Endodermal cell (in vitro differentiated cells): ENCODE measurements at regions not wholly inside any gene's neighbourhood (a gene's known extent, or its start where the extent isn't known, plus 50 kb on each side); places are given as distances from the start of the nearest gene placed in this dataset.

ENCODE experiments used
- DNase-seq: peaks from one replicate; pipeline ENCODE4 v3.0.0-alpha.2; 2017
- H3K27ac ChIP-seq: 2 replicates; pipeline ENCODE4 v1.5.1; 2013; ENCODE audit warnings: mild to moderate bottlenecking, low read depth, low read length, moderate library complexity
- H3K27me3 ChIP-seq: 2 replicates; pipeline ENCODE4 v1.6.1; 2013; ENCODE audit warnings: mild to moderate bottlenecking, low read length, moderate library complexity; ENCODE audit not compliant: insufficient read depth, control insufficient read depth, poor library complexity, severe bottlenecking
- H3K36me3 ChIP-seq: 2 replicates; pipeline ENCODE4 v1.7.0; 2013; ENCODE audit warnings: mild to moderate bottlenecking, low read length, moderate library complexity; ENCODE audit not compliant: control insufficient read depth, insufficient read depth
- H3K4me1 ChIP-seq: one replicate; pipeline ENCODE4 v1.7.0; 2013; ENCODE audit warnings: low read length; ENCODE audit not compliant: control insufficient read depth, insufficient read depth
- H3K4me3 ChIP-seq: 2 replicates; pipeline ENCODE4 v1.5.1; 2013; ENCODE audit warnings: mild to moderate bottlenecking, low read length, moderate library complexity
- H3K9ac ChIP-seq: 2 replicates; pipeline ENCODE4 v1.6.1; 2013; ENCODE audit warnings: mild to moderate bottlenecking, low read length, moderate library complexity; ENCODE audit not compliant: poor library complexity, severe bottlenecking; ENCODE audit errors: extremely low read depth
- H3K9me3 ChIP-seq: 2 replicates; pipeline ENCODE4 v1.6.1; 2013; ENCODE audit warnings: mild to moderate bottlenecking, low read length, moderate library complexity; ENCODE audit not compliant: control insufficient read depth
- H3K27ac Mint-ChIP-seq: 2 replicates; pipeline ENCODE4 v1.8.0; 2020; ENCODE audit warnings: mixed read lengths
- H3K27me3 Mint-ChIP-seq: 2 replicates; pipeline ENCODE4 v1.8.0; 2021; ENCODE audit warnings: mild to moderate bottlenecking, mixed read lengths; ENCODE audit not compliant: insufficient read depth
- H3K36me3 Mint-ChIP-seq: 2 replicates; pipeline ENCODE4 v1.8.0; 2020; ENCODE audit warnings: low read depth, mixed read lengths
- H3K4me1 Mint-ChIP-seq: 2 replicates; pipeline ENCODE4 v1.8.0; 2020; ENCODE audit warnings: mixed read lengths
- H3K4me3 Mint-ChIP-seq: 2 replicates; pipeline ENCODE4 v1.8.0; 2020; ENCODE audit warnings: mild to moderate bottlenecking, moderate library complexity, mixed read lengths
- H3K9me3 Mint-ChIP-seq: 2 replicates; pipeline ENCODE4 v1.8.0; 2020; ENCODE audit warnings: mild to moderate bottlenecking, mixed read lengths
- WGBS, 2 experiments: methylation state at CpG; one replicate each; pipeline versions ENCODE4 v1.1.5 to v1.1.7; 2013; ENCODE audit warnings: missing lambda C conversion rate in 2 of 2, mixed read lengths in 1 of 2; ENCODE audit not compliant: insufficient coverage in 1 of 2, insufficient read length in 1 of 2; 5-methylcytosine and 5-hydroxymethylcytosine counted together
- TF ChIP-seq, protein P1 (sequence below): fragments of 200-600 bp; sonication (generic); conservative IDR thresholded peaks from 2 replicates; pipeline ENCODE4 v1.5.0; 2021; ENCODE audit warnings: antibody characterized with exemption, mild to moderate bottlenecking

DNA sequence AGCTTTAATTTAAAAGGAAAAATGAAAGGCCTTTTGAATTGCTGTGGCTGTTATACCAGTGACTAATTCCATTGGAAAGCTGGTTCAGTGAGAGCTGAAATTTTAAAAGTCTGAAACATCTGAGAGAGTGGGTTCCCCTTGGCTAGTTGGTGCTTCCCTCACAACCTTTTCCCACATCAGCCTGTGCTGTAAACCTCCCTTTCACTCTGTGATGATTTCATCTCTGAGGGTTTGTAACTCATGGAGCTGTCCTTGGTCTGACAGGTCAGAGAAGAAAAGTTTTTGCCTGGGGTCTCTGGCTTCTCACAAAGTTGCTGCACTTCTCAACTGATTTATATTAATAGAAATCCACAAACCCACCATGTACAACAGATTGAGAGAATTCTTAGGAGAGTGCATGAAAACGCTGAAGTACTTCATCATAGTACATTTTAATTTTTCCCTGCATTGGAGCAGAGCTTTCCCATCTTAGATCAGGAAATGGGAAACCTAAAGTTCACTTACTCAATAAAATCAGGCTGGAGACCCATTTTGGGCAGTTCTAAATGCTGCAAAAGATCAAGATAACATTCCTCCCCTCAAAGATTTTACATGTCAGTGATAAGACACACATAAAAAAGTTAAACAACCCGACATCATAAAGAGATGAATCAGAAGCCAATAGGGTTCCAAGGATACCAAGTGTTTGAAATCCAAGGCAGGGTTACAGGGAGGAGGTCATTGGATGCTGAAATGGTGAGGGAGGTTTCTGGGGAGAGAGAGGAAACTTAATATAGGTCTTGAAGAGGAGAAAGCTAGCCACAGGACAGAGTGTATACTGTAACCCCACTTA is 157.0 kb upstream of the MKLN1 start:
- Mint-ChIP-seq H3K27me3 (no peaks in the 10 kb centered on the region), H3K4me1 (no peaks in the 10 kb centered on the region), H3K27ac (no peak overlapping the region), H3K4me3 (no peak overlapping the region), H3K9me3 (no peaks in the 10 kb centered on the region), H3K36me3 (no peaks in the 10 kb centered on the region)
- Histone ChIP-seq H3K9ac (no peak overlapping the region), H3K4me1 (no peaks in the 10 kb centered on the region), H3K9me3 (no peaks in the 10 kb centered on the region), H3K36me3 (no peaks in the 10 kb centered on the region), H3K27ac (no peak overlapping the region), H3K4me3 (no peak overlapping the region), H3K27me3 (no peaks in the 10 kb centered on the region)
- DNase-seq: no peak
- TF ChIP-seq, protein P1, sequence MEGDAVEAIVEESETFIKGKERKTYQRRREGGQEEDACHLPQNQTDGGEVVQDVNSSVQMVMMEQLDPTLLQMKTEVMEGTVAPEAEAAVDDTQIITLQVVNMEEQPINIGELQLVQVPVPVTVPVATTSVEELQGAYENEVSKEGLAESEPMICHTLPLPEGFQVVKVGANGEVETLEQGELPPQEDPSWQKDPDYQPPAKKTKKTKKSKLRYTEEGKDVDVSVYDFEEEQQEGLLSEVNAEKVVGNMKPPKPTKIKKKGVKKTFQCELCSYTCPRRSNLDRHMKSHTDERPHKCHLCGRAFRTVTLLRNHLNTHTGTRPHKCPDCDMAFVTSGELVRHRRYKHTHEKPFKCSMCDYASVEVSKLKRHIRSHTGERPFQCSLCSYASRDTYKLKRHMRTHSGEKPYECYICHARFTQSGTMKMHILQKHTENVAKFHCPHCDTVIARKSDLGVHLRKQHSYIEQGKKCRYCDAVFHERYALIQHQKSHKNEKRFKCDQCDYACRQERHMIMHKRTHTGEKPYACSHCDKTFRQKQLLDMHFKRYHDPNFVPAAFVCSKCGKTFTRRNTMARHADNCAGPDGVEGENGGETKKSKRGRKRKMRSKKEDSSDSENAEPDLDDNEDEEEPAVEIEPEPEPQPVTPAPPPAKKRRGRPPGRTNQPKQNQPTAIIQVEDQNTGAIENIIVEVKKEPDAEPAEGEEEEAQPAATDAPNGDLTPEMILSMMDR: no peak
- whole genome bisulfite sequencing, 2 experiments: 82 to 100% methylated on average over 2 of the region's 2 CpGs

DNA sequence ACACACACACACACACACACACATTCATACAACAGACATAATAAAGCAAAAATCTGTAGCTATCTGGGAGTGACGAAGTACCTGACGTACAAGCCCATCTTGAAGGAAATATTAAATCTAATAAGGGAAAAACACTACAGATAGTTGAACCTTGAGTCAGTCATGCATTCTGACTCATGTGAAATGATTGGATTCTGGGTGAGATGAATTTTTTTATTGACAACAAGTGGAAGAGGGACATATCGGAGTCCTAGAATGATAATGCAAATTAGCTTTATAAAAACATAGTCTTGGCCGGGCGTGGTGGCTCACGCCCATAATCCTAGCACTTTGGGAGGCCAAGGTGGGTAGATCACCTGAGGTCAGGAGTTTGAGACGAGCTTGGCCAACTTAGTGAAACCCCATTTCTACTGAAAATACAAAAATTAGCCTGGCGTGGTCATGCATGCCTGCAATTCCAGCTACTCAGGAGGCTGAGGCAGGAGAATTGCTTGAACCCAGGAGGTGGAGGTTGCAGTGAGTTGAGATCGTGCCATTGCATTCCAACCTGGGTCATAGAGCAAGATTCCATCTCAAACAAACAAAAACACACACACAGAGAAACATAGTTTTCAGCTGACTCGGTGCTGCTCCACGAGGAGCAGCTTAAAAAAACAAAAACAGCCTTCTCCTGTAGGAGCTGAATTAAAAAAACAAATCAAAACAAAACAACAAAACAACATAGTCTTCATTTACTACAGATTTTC is 154.4 kb upstream of the MKLN1 start:
- no peak for DNase-seq
- no peaks in the 10 kb centered on the region for H3K27me3 Mint-ChIP-seq
- Histone ChIP-seq H3K9ac (no peak overlapping the region), H3K36me3 (no peaks in the 10 kb centered on the region), H3K27me3 (no peaks in the 10 kb centered on the region), H3K4me3 (no peak overlapping the region), H3K4me1 (no peaks in the 10 kb centered on the region), H3K9me3 (no peaks in the 10 kb centered on the region), H3K27ac (no peak overlapping the region)
- no peak overlapping the region for H3K27ac Mint-ChIP-seq
- TF ChIP-seq, protein P1: no peak
- WGBS, 2 experiments: 91 to 99% methylated on average over 7 to 11 of the region's 11 CpGs
- no peaks in the 10 kb centered on the region for H3K4me1 Mint-ChIP-seq
- H3K9me3 Mint-ChIP-seq: no peaks in the 10 kb centered on the region
- H3K36me3 Mint-ChIP-seq: no peaks in the 10 kb centered on the region
- no peak overlapping the region for H3K4me3 Mint-ChIP-seq

DNA sequence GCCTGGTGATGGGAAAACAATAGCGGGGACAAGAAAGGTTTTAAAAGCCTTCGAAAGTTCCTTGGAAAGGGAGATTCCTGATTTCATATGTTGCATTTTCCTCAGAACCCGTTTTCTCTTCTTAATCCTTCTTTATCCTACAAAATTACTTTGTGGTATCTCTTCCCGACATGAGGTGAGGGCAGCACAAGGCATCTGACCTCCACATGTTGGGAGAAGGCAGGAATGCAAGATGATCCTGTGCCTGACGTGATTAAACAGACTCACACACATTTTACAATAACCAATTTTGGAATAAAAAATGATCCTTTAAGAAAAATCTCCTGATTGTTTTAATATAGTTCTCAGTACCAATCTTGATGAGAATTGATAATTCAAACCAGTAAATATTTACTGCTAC is 153.3 kb upstream of the MKLN1 start:
- Mint-ChIP-seq H3K36me3 (no peaks in the 10 kb centered on the region), H3K27ac (no peak overlapping the region), H3K9me3 (no peaks in the 10 kb centered on the region), H3K4me3 (no peak overlapping the region), H3K27me3 (no peaks in the 10 kb centered on the region), H3K4me1 (no peaks in the 10 kb centered on the region)
- H3K9ac ChIP-seq: no peak overlapping the region
- no peaks in the 10 kb centered on the region for H3K4me1 ChIP-seq
- WGBS, 2 experiments: 88 to 96% methylated on average over 3 to 5 of the region's 5 CpGs
- no peaks in the 10 kb centered on the region for H3K9me3 ChIP-seq
- H3K27ac ChIP-seq: no peak overlapping the region
- DNase-seq: no peak
- H3K27me3 ChIP-seq: no peaks in the 10 kb centered on the region
- no peak overlapping the region for H3K4me3 ChIP-seq
- H3K36me3 ChIP-seq: no peaks in the 10 kb centered on the region
- TF ChIP-seq, protein P1: no peak
